Bronchial epithelial cell (primary cell): ENCODE measurements at regions not wholly inside any gene's neighbourhood (a gene's known extent, or its start where the extent isn't known, plus 50 kb on each side); places are given as distances from the start of the nearest gene placed in this dataset.

Experiments
- DNase-seq: peaks from one replicate; pipeline ENCODE4 v3.0.0-alpha.2; 2010; ENCODE audit warnings: low read depth
- FAIRE-seq: peaks from 2 replicates; lab custom pipeline; 2011; peaks lifted over from hg19 to GRCh38; lab: Jason Lieb, UNC
- H3K27me3 ChIP-seq: 2 replicates; pipeline ENCODE4 v1.5.1; 2011; ENCODE audit warnings: low read length; ENCODE audit not compliant: control insufficient read depth, insufficient read depth
- H3K36me3 ChIP-seq: 2 replicates; pipeline ENCODE4 v1.5.1; 2011; ENCODE audit warnings: low read length; ENCODE audit not compliant: control insufficient read depth, insufficient read depth
- H3K4me3 ChIP-seq: 2 replicates; pipeline ENCODE4 v1.5.1; 2011; ENCODE audit warnings: mild to moderate bottlenecking, low read depth, low read length, control low read depth
- CTCF ChIP-seq: IDR thresholded peaks from 2 replicates; pipeline ENCODE4 v1.5.1; 2011; ENCODE audit warnings: mild to moderate bottlenecking, moderate library complexity, low read length, control low read depth, inconsistent platforms; ENCODE audit not compliant: insufficient read depth, severe bottlenecking

- no peak for TF ChIP-seq CTCF
- Histone ChIP-seq H3K36me3 (no peaks in the 10 kb centered on the region), H3K27me3 (peaks cover 1% of the 10 kb centered on the region), H3K4me3 (no peak overlapping the region)
- FAIRE-seq (no peak), DNase-seq (no peak)
Observed at GRCh38 chr22:27644566-27644965, 157.0 kb downstream of the MN1 start.

- DNase-seq (no peak), FAIRE-seq (no peak)
- peaks cover 1% of the 10 kb centered on the region for H3K27me3 ChIP-seq
- no peaks in the 10 kb centered on the region for H3K36me3 ChIP-seq
- no peak for TF ChIP-seq CTCF
- no peak overlapping the region for H3K4me3 ChIP-seq
Observed at GRCh38 chr22:27647540-27647939, 154.0 kb downstream of the MN1 start.

- H3K27me3 ChIP-seq, result peaks cover 1% of the 10 kb centered on the region
- H3K36me3 ChIP-seq, result no peaks in the 10 kb centered on the region
- TF ChIP-seq CTCF, result no peak
- no peak overlapping the region for H3K4me3 ChIP-seq
- DNase-seq (no peak), FAIRE-seq (no peak)
Observed at GRCh38 chr22:27648074-27648473, 153.5 kb downstream of the MN1 start.

GRCh38 chr22:27648853-27649252, 152.7 kb downstream of the MN1 start:
- Histone ChIP-seq H3K27me3 (peaks cover 1% of the 10 kb centered on the region), H3K4me3 (no peak overlapping the region), H3K36me3 (no peaks in the 10 kb centered on the region)
- no peak for DNase-seq
- TF ChIP-seq CTCF, result no peak
- no peak for FAIRE-seq

- TF ChIP-seq CTCF, result no peak
- DNase-seq (no peak), FAIRE-seq (no peak)
- H3K4me3 ChIP-seq, result no peak overlapping the region
- H3K36me3 ChIP-seq, result no peaks in the 10 kb centered on the region
- peaks cover 1% of the 10 kb centered on the region for H3K27me3 ChIP-seq
Observed at GRCh38 chr22:27650572-27650971, 151.0 kb downstream of the MN1 start.

- no peak for TF ChIP-seq CTCF
- Histone ChIP-seq H3K4me3 (no peak overlapping the region), H3K36me3 (no peaks in the 10 kb centered on the region), H3K27me3 (peaks cover 1% of the 10 kb centered on the region)
- no peak for FAIRE-seq
- DNase-seq, result no peak
Observed at GRCh38 chr22:27650985-27651384, 150.6 kb downstream of the MN1 start.
